Femur (tissue), 1 donor: ENCODE measurements at regions not wholly inside any gene's neighbourhood (a gene's known extent, or its start where the extent isn't known, plus 50 kb on each side); places are given as distances from the start of the nearest gene placed in this dataset.

Experiments
- DNase-seq: peaks from one replicate; pipeline ENCODE4 v3.0.0-alpha.2; 2017

DNA sequence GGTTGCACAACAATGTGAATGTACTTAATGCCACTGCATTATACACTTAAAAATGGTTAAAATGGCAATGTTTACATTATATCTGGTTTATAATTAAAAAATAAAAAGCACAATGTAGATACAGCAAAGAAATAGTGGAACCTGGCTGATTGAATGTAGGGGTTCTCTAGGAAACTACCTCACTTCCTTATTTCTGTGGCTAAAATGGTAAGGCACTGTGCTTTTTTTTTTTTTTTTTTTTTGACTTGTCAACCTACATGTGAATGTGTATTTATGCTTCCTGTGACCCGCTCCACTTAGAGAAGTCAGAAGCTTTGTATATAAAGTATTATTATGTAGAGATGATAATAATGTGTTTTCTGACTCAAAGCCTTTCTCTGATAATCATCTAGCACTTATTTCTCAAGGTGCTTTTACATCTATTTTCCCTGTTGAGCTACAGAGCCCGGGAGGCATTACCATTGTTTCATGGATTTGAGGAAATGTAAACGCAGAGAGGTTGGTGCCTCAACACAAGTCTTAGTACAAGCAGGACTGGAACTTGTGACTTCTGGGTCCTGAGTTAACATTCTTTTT is 55.0 kb downstream of the SOX4 start:
- no peak for DNase-seq

DNA sequence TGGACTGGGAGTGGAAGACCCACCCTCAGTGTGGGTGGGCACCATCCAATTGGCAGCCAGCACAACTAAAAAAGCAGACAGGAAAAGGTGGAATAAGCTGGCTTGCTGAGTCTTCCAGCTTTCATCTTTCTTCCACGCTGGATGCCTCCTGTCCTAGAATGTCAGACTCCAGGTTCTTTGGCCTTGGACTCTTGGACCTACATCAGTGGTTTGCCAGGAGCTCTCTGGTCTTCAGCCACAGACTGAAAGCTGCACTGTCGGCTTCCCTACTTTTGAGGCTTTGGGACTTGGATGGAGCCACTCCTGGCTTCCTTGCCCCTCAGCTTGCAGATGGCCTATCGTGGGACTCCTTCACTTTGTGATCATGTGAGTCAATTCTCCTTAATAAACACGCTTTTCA is 59.8 kb downstream of the SOX4 start:
- DNase-seq: no peak

DNA sequence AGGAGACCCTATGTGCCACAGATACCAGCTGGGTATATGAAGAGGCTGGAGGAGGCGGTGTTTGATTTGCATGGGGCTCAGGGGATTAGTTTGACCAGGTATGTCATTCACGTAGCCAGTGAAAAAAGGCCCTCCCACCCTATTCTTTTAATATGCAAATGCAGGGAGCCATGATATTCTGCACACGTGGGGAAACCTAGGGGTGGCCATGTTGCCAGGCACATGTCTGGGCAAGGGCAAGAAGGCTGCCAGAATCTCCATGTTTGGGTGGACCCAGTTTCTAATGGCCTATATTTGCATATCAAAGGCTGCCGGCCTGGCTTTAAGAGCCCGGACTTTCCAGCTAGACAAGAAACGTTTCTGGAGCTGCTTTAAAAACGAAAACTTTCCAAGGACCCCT is 60.4 kb downstream of the SOX4 start:
- no peak for DNase-seq

DNA sequence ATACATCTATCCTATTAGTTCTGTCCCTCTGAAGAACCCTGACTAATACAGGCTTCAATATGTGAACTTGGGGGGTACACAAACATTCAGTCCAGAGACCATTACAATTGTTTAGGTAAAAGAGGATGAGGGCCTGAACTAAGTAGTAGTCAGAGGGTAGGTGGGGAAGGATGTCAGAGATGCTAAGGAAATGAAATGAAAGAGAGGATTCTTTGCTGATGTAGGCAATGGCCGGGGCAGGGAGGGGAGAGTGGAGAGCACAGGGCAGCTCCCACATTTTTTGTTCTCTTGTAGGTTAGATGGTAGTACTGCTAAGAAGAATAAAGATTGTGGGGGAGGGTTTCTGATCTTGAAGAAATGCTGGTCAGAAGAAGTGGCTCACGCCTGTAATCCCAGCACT is 60.8 kb downstream of the SOX4 start:
- no peak for DNase-seq

DNA sequence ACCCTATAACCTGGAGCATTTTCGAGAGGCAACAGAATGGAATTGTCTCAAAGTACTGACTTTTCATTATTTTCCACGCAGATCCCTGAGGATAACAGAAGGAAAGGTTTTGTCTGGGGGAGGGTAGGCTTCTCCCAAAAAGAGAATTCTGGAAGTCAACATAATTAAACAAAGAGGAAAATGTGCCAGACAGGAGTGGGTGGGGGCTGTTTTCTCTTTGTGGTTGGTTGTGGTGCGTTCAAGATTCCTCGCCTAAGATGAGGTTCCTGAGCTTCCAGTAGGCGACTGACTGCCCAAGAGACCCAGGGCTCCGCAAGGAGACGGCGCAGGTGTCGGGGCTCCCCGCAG is 70.4 kb downstream of the SOX4 start:
- DNase-seq: no peak

DNA sequence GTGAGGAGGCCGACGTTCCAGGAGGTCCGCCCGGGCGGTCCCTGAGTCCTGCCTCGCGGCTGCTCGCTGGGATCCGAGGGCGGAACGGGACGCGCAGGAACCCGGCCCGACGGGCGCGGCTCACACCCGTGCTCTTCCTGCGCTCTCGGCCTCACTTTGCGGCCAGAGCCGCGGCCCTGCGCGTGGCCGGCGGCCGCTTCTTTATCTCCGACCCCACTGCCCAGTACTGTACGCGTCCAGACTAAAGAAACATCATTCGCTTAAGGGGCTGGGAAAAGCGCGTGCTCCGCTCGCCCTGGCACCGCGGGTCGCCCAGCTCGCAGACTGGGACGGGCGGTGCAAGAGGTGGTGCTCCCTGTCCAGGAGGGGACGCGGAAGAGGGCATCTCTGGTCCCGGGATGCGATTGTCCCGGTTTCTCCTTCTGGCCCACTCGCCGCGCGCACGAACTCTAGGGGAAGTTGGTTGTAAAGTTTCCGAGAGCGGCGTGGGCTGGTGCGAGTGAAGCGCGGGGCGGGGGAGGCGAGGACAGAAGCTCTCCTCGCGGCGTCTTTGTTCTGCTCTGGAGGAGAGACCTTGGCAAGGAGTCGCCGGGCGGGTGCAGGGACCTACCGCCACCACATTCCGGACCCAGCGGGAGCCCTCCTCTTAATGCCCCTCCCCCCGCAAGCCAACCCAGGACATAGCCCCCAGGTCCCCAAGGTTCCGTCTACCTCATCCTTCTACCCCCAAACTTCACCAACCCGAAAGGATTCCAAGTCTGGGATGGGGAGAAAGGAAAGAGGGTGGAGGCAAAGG is 71.0 kb downstream of the SOX4 start:
- peak; percentile 60 for DNase-seq

DNA sequence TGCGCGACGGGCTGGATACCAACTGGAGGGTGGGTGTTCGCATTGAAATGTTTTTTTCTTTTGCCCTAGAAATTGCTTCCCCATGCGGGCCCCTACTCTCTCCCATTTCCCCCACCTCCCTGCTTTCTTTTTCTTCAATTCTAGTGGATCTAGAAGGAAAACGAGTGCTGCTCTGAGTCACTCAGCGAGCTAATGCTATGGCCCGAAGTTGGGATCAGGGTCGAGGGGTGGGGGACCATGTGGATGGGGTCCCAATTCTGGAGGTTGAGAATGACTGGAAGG is 71.5 kb downstream of the SOX4 start:
- no peak for DNase-seq

DNA sequence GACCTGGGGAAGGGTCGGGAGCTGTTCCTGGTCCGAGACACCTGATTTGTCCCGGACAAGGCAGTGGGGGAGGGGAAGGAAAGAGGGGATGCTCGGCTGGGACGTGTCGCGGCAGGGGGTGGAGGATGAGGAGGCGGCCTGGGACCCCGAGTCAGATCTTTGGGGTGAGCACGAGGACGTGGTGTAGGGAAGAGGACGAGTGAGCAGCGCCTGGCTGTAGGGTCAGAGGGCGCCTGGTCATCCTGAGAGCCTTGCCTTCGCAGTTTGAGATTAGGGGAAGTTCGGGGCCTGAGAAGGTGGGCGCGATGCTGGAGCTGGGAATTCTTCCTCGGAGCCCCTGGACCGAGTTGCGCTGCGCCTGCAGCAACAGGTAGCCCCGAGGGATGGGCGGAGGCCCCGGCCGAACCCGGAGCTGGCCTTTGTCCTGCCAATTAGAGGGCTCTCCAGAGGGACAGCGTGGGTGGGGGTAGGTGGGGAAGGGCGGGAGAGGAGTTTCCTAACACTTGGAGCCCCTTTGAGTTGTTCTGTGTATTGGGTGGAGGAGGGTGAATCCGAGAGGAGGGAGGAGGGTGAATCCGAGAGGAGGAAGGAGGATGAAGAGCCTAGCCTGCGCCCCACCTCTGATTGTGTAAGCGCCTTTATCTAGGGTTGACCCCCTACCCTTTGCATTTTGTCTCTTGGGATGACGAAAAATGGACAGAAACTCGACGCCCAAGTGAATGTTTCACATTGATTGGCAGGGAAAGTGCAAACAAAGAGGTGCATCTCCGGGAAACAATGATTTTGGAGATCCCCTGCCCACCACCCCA is 72.0 kb downstream of the SOX4 start:
- peak; percentile 37 for DNase-seq

DNA sequence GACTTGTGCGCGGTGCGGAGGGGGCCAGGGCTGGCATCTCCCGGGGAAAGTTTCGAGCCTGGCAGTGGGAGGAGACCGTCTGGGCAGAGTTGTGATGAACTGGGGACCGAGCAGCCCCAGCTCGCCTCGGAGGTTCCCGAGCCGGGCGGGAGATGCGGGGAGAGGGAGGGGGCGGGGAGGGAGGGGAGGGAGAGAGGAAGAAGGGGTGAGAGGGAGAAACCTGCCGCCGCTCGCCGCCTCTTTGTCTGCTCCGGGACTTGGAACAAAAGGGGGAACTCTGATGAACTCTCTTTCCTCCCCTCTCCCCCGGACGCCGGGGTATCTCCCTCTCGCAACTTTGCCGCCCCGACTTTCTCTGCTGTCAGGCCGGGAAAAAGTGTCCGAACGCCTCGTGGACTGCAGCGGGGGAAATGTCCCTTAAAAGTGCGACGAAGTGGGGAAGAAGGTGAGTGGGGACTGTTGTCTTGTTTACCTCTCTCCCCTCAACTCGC is 72.7 kb downstream of the SOX4 start:
- DNase-seq: peak; percentile 65

DNA sequence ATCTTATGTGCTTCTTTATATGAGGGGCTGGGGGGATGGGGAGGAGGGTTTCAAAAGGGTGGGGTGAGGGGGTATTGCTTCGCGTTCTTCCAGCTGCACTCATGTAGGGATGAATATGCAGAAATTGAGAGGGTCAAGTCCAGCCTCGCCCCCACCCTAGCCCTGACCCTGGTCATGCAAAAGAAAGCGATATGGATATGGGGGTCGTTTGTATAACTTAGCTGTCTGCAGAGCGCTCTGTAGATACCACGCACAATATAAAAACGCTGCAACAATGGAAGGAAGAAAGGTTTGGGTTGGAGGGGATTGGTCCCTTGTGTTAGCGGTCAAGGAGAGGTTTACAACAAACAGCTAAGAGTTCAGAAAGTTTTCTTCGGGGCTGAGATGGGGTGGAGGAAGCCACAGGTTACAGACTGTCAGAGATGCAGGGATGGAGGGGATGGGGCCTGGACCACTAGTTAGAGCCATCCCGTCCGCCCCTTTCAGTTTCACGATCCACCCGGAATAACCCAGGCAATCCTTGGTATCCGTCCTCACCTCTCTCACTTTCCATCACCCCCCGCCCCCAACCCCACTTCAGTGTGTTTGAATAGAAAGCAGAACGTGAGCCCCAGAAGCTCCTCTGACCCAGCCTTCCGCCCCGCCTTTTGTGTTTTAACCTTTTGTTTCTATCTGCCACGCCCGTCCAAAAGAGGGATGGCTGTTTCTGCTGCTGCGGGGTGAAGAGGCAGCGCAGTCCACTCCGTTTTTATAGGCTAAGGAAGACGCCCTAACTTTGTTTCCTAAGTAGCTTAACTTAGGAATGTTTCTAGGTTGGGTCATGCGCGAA is 73.5 kb downstream of the SOX4 start:
- DNase-seq: peak; percentile 37

DNA sequence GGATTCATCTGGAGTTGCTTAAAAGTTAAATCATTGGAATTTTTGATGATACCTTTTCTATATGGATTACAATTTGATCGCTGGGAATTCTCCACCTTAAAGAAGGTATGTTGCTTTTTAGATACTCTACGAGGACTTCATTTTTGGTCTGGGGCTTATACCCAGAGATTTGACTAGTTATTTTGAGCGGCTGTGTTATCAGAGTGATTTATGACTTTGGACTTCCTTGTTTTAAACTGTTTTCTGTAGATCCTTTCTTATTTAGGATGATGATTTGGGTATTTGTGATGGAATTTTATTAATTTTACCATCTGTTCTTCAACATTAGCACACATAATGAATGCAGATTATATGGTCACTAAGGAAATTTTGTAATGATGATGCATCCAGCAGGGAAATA is 75.2 kb downstream of the SOX4 start:
- no peak for DNase-seq

DNA sequence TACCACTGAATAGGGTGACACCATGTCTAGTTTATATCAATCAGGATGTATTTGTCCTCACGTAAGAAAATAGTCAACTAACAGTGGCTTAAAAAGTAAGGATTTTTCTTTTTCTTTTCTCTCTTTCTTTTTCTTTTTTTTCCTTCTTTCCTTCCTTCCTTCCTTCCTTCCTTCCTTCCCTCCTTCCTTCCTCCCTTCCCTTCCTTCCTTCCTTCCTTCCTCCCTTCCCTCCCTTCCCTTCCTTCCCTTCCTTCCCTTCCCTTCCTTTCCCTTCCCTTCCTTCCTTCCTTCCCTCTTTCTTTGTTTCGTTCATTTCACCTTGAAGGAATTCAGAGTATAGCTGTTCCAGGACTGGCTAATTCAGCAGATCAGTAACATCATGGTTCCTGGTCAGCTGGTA is 83.2 kb downstream of the SOX4 start:
- DNase-seq: no peak

DNA sequence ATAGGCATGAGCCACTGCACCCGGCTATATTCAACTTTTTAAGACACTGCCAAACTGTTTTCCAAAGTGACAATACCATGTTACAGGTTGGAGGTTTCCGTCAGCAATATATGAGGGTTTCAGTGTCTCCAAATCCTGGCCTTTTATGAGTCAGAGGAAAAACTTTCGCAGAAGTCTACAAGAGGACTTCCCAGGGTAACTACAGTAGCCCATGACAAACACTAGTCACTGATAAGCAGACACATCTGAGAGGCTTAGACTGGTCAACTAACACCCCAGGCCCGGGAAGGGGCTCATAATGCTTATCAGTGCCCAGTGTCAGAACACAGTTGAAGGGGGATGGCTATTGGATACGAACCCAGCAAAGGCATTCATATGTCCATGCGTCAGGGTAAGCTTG is 85.4 kb downstream of the SOX4 start:
- no peak for DNase-seq

DNA sequence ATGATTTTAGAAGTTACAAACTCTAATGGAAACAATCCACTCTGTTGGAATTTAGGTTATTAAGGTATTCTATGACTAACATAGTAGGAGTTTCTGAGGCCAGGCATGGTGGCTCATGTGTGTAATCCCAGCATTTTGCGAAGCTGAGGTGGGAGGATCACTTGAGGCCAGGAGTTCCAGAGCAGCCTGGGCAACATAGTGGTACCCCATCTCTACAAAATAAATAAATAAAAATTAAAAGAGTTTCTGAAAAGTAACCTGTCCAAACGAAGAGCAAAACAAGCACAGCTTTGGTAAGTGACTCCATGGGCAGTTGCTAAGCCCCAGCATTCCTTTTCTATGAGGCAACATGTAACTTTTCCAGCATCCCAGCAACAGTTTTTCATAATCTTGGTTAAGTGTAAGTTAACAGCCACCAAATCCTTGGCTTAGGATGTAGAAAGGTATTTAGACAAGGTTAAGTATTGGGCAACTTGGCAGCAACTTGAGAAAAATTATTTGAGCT is 86.3 kb downstream of the SOX4 start:
- no peak for DNase-seq

DNA sequence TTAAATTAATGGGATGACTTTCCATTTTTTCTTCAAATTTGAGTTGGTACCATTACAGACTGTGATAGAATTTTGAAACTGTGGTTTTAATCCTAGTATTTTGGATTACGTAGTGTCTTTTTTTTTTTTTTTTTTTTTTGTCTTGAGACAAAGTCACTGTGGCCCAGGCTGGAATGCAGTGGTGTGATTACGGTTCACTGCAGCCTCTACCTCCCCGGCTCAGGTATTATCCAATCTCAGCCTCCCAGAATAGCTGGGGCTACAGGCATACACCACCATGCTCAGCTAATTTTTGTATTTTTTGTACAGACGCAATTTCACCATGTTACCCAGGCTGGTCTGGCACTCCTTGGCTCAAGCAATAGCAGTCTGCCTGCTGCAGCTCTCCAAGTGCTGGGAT is 87.1 kb downstream of the SOX4 start:
- no peak for DNase-seq

DNA sequence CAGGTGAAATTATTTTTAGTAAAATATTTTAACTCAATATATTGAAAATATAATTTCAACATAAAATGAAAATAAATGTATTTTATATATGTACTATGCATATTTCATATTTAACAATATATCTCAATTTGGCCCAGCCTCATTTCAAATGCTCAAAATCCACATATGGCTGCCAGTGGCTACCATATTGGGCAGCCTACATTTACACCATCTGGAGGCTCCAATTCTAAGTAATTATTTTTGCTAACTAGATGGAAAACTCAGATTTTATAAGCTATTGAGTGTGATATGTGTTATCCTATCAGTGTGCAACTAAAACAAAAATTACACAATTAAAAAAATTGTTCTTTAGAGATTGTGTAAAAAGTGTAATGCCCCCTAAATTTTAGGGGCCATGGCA is 96.9 kb downstream of the SOX4 start:
- DNase-seq: no peak

DNA sequence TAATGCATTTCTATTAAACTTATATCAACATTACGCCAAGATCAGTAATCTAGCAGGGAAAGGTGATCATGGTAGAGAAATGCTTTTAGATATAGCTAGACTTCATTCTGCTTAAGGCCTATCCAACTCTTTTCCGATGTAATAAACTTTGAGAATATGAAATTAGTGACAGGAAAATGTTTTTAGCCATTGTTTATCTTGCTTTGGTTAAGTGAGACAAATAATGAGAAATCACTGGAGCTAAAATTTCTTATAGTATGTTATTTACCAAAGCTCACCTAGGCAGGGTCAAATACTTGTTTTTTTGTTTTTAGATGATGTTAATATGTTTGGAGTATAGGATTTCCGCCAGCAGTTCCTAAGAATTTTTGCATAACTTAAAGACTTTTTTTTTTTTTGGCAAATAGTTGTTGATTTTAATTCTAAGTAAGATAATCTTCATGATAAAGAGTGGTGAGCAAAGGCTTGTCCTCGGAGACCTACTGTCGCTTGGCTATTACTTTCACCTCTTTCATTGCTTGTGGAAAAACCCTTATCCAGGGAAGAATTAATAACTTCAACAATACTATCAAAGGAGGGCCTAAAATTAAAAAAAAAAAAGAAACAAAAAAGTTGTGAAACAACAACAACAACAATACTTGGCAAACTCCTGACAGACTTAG is 98.3 kb downstream of the SOX4 start:
- DNase-seq: no peak

DNA sequence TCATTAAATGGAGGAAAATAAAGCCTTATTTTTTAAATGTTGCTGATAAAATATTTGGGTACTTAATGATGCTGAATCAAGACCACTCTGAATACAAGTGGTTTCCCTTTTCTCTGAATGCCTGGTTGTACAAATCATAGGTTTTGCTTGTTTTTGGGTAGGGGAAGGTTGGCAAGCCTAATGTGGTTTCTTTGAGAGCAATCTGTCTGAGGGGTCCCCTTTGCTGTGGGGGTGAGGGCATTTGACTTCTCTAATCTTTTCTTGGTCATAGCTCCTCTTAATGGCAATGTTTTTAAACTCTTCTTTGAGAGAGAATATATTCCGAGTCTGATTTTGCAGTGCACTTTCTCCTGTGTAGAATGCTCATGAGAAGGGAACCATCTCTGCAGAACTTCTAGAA is 99.2 kb downstream of the SOX4 start:
- no peak for DNase-seq

DNA sequence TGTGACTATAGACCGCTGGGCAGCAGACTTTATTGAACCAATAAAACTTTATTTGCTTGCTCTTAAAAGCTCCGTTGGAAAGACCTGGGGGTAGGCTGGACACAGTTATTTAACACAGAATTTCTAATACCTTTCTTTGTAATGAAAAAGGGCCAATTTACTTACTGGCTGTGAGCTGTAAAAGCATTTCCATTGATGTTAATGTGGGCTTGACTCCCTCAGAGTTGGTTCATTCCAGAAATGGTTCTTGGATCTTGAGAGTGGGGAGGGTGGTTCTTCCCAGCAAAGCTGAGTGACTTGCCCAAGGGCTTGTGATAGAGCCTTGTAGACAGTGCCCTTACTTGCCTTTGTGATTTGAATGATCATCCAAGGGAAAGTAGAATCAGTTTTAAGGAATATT is 100.6 kb downstream of the SOX4 start:
- no peak for DNase-seq

DNA sequence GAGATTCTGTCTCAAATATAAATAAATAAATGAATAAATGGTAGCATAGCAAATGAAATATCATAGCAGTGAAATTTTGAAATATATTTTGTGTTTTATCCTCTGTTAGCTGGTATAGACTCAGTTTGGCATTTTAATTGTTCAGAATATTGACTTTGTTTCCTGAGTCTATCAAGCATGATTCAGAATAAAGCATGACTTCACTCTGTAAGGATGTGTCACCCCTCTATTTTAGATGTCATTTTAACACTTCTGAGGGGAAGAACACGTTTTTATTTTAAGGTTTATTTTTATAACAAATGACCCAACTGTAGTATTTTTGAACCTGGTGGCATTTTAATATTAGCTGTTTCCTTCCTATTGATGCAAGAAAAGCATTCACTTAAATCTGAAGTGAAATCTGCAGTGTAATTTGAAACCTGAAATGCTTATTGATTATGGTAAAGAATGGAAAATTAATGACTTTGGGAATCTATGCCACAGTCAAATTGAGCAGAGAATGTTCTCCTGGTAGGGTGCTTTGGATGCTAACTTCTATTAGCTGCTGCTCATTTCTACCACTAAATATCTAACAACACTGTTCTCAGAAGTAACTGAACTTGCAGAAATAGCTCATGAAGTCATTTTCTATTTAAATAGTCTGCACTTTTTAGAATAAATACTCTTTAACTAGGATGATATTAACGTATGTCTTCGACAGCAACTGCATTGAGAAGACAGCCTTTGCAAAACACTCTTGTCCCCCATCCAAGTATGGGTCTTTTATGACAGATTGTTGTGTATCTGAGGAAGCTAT is 114.2 kb downstream of the SOX4 start:
- no peak for DNase-seq

DNA sequence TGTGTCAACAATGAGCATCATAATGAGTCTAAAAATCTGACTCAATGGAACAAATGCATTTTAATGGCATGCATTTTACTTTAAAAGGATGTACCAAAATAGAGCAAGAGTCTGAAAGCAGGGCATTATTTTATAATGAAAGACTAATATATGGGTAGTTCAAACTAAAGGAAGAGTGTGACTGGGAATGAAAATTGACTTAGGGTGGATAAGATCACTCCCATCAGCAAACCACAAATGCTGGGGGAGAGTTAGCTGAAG is 114.7 kb downstream of the SOX4 start:
- DNase-seq: no peak

DNA sequence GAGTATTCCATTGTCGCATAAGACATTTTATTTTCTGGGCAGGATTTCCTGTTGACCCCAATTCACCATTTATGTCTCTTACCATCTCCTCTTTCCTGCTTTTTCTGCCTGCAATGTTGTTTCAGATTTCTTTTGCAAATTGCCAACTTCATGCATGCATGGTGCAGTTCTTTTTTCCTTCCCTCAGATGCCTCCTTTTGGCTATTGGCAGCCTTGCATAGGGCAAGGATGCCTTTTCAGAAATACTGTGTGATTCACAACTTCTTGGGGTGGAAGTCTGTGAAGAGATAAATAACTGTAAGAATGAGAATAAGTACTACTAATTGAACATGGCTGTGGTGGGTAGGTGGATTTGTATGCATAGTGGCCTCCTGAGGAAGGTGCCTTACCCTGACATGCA is 116.7 kb downstream of the SOX4 start:
- no peak for DNase-seq
